ENCODE measurements at regions not wholly inside any gene's neighbourhood (a gene's known extent, or its start where the extent isn't known, plus 50 kb on each side); places are given as distances from the start of the nearest gene placed in this dataset.

- H3K79me2 ChIP-seq (ENCODE audit: insufficient read depth, low read length), result no peaks in the 10 kb centered on the region
- H3K27ac ChIP-seq (ENCODE audit: low read length), result no peak overlapping the region
- DNase-seq (no peak), ATAC-seq (ENCODE audit: insufficient read depth, low read depth) (no peak)
- H3K4me3 ChIP-seq (ENCODE audit: low read depth in 1 of 2, low read length in 2 of 2), result no peak overlapping the region
- H2AFZ ChIP-seq (ENCODE audit: low read depth, low read length), result no peak overlapping the region
- no peaks in the 10 kb centered on the region for H3K4me1 ChIP-seq (ENCODE audit: insufficient read depth, low read length)
- no peaks in the 10 kb centered on the region for H3K36me3 ChIP-seq (ENCODE audit: insufficient read depth, low read length)
- no peak overlapping the region for H3K9ac ChIP-seq (ENCODE audit: low read depth, low read length)
- no peak for TF ChIP-seq CTCF (IDR thresholded peaks at IDR 0.05; ENCODE audit: borderline replicate concordance, extremely low read depth, low read length, poor library complexity, severe bottlenecking)
- TF ChIP-seq EZH2 (IDR thresholded peaks at IDR 0.05; ENCODE audit: borderline replicate concordance, low read depth, low read length, severe bottlenecking), result no peak
- H4K20me1 ChIP-seq (ENCODE audit: insufficient read depth, low read length), result no peaks in the 10 kb centered on the region
- H3K9me3 ChIP-seq (ENCODE audit: insufficient read depth, low read length, severe bottlenecking), result no peaks in the 10 kb centered on the region
- H3K27me3 ChIP-seq (ENCODE audit: insufficient read depth, low read length, poor library complexity), result peaks cover 22% of the 10 kb centered on the region
- no peak overlapping the region for H3K4me2 ChIP-seq (ENCODE audit: insufficient read depth, low read length)
Measured at GRCh38 chr16:86819533-86819892, 241.2 kb downstream of the FOXL1 start.

GRCh38 chr16:86821895-86822294, 243.5 kb downstream of the FOXL1 start:
- peaks cover 17% of the 10 kb centered on the region for H3K27me3 ChIP-seq (ENCODE audit: insufficient read depth, low read length, poor library complexity)
- no peaks in the 10 kb centered on the region for H4K20me1 ChIP-seq (ENCODE audit: insufficient read depth, low read length)
- H3K79me2 ChIP-seq (ENCODE audit: insufficient read depth, low read length), result no peaks in the 10 kb centered on the region
- H3K36me3 ChIP-seq (ENCODE audit: insufficient read depth, low read length), result no peaks in the 10 kb centered on the region
- no peak overlapping the region for H3K27ac ChIP-seq (ENCODE audit: low read length)
- H3K4me3 ChIP-seq (ENCODE audit: low read depth in 1 of 2, low read length in 2 of 2), result no peak overlapping the region
- no peak overlapping the region for H3K4me2 ChIP-seq (ENCODE audit: insufficient read depth, low read length)
- H2AFZ ChIP-seq (ENCODE audit: low read depth, low read length), result no peak overlapping the region
- no peak for TF ChIP-seq CTCF (IDR thresholded peaks at IDR 0.05; ENCODE audit: borderline replicate concordance, extremely low read depth, low read length, poor library complexity, severe bottlenecking)
- TF ChIP-seq EZH2 (IDR thresholded peaks at IDR 0.05; ENCODE audit: borderline replicate concordance, low read depth, low read length, severe bottlenecking), result no peak
- no peak for DNase-seq
- no peak for ATAC-seq (ENCODE audit: insufficient read depth, low read depth)
- H3K9me3 ChIP-seq (ENCODE audit: insufficient read depth, low read length, severe bottlenecking), result no peaks in the 10 kb centered on the region
- H3K9ac ChIP-seq (ENCODE audit: low read depth, low read length), result no peak overlapping the region
- no peaks in the 10 kb centered on the region for H3K4me1 ChIP-seq (ENCODE audit: insufficient read depth, low read length)

GRCh38 chr16:86823125-86823524, 244.8 kb downstream of the FOXL1 start:
- Histone ChIP-seq H3K79me2 (ENCODE audit: insufficient read depth, low read length) (no peaks in the 10 kb centered on the region), H2AFZ (ENCODE audit: low read depth, low read length) (no peak overlapping the region), H3K27ac (ENCODE audit: low read length) (no peak overlapping the region), H3K36me3 (ENCODE audit: insufficient read depth, low read length) (no peaks in the 10 kb centered on the region), H3K4me1 (ENCODE audit: insufficient read depth, low read length) (peaks cover 4% of the 10 kb centered on the region; the same call in 1 of the 2 replicates), H3K27me3 (ENCODE audit: insufficient read depth, low read length, poor library complexity) (peaks cover 11% of the 10 kb centered on the region), H3K9me3 (ENCODE audit: insufficient read depth, low read length, severe bottlenecking) (no peaks in the 10 kb centered on the region), H3K4me3 (ENCODE audit: low read depth in 1 of 2, low read length in 2 of 2) (no peak overlapping the region), H3K4me2 (ENCODE audit: insufficient read depth, low read length) (no peak overlapping the region), H4K20me1 (ENCODE audit: insufficient read depth, low read length) (no peaks in the 10 kb centered on the region), H3K9ac (ENCODE audit: low read depth, low read length) (no peak overlapping the region)
- ATAC-seq (ENCODE audit: insufficient read depth, low read depth) (no peak), DNase-seq (no peak)
- TF ChIP-seq EZH2 (IDR thresholded peaks at IDR 0.05; ENCODE audit: borderline replicate concordance, low read depth, low read length, severe bottlenecking), result no peak
- TF ChIP-seq CTCF (IDR thresholded peaks at IDR 0.05; ENCODE audit: borderline replicate concordance, extremely low read depth, low read length, poor library complexity, severe bottlenecking), result no peak
